Gastrocnemius medialis (tissue), 4 donors: ENCODE measurements at regions not wholly inside any gene's neighbourhood (a gene's known extent, or its start where the extent isn't known, plus 50 kb on each side); places are given as distances from the start of the nearest gene placed in this dataset.

Experiments used
- ATAC-seq, 2 donors: fragments of 150-250 bp; one replicate each; pipeline ENCODE4 v1.9.1; 2016
- DNase-seq, 2 donors: peaks; one replicate each; pipeline ENCODE4 v3.0.0-alpha.2; 2019
- H3K27ac ChIP-seq, 4 donors: fragments of 200-600 bp; sonication (generic); 1 replicate in 1 of 4; 2 replicates in 3 of 4; pipeline ENCODE4 v1.5.1; 2016 to 2018; ENCODE audit warnings: mild to moderate bottlenecking in 2 of 4, moderate library complexity in 1 of 4
- H3K27me3 ChIP-seq, 3 donors: fragments of 200-600 bp; sonication (generic) in 2 of 3; 1 replicate in 1 of 3; 2 replicates in 2 of 3; pipeline versions ENCODE4 v1.5.1 to v1.6.0; 2016 to 2019; ENCODE audit warnings: mild to moderate bottlenecking in 1 of 3, moderate library complexity in 1 of 3
- H3K36me3 ChIP-seq, 2 donors: fragments of 200-600 bp; sonication (generic) in 1 of 2; one replicate each; pipeline ENCODE4 v1.5.1; 2017 to 2018
- H3K4me1 ChIP-seq, 2 donors: fragments of 200-600 bp; sonication (generic) in 1 of 2; one replicate each; pipeline ENCODE4 v1.5.1; 2016 to 2017; ENCODE audit warnings: mild to moderate bottlenecking in 2 of 2
- H3K4me3 ChIP-seq, 4 donors: fragments of 200-600 bp; sonication (generic) in 3 of 4; 1 replicate in 1 of 4; 2 replicates in 3 of 4; pipeline ENCODE4 v1.5.1; 2016 to 2019; ENCODE audit warnings: mild to moderate bottlenecking in 2 of 4
- H3K9me3 ChIP-seq, 3 donors: fragments of 200-600 bp; sonication (generic) in 2 of 3; 1 replicate in 1 of 3; 2 replicates in 2 of 3; pipeline ENCODE4 v1.5.1; 2016 to 2019
- POLR2A ChIP-seq, 2 donors: fragments of 450-650 bp; IDR thresholded peaks; one replicate each; pipeline ENCODE4 v1.6.1; 2017; ENCODE audit warnings: antibody characterized with exemption in 2 of 2, mild to moderate bottlenecking in 2 of 2, moderate library complexity in 2 of 2
- in situ Hi-C, 4 donors: fragments of 200-750 bp; cut with MboI; loops; one replicate each; pipeline versions ENCODE4 v1.15.0 to v1.8.0; 2017; ENCODE audit warnings: low sequenced_read_pairs in 4 of 4
- intact Hi-C: fragments of 100-400 bp; cut with DNase I; formaldehyde crosslinking; loops from one replicate; pipeline ENCODE4 v1.15.1; 2023; ENCODE audit warnings: low total_unique reads
- TF ChIP-seq, protein P1 (sequence below), 5 experiments: fragments of 450-650 bp in 3 of 5; fragments of 200-600 bp in 2 of 5; sonication (generic) in 2 of 5; IDR thresholded peaks in 4 of 5; conservative IDR thresholded peaks in 1 of 5; 1 replicate in 4 of 5; 2 replicates in 1 of 5; pipeline ENCODE4 v1.5.1; 2016 to 2019; ENCODE audit warnings: antibody characterized with exemption in 5 of 5, mild to moderate bottlenecking in 3 of 5, moderate library complexity in 3 of 5

DNA sequence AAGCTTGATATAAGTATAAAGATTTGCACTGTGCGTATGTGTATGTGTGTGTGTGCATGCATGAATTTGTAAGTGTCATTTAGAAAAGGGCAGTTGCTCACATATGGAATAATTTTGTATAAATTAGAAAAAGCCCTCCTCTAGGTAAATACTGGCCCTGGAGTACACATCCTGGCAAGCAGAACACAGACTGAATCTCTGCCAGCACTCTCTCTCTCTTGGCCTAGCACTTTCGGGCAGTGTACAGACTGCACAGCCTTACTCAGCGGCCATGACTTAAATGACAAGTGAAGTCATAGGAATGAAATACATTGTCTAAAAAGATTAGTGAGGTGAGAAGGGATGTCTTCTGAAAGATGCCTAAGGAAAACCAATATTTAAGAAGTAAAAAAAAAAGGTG, 214.1 kb downstream of the RDH14 start:
- no peaks in the 10 kb centered on the region for H3K4me1 ChIP-seq
- no peak for DNase-seq
- in situ Hi-C loops (no loop called here), intact Hi-C loops (no loop called here)
- H3K4me3 ChIP-seq, result no peak overlapping the region
- no peak for ATAC-seq
- H3K36me3 ChIP-seq, result no peaks in the 10 kb centered on the region
- TF ChIP-seq, protein P1, sequence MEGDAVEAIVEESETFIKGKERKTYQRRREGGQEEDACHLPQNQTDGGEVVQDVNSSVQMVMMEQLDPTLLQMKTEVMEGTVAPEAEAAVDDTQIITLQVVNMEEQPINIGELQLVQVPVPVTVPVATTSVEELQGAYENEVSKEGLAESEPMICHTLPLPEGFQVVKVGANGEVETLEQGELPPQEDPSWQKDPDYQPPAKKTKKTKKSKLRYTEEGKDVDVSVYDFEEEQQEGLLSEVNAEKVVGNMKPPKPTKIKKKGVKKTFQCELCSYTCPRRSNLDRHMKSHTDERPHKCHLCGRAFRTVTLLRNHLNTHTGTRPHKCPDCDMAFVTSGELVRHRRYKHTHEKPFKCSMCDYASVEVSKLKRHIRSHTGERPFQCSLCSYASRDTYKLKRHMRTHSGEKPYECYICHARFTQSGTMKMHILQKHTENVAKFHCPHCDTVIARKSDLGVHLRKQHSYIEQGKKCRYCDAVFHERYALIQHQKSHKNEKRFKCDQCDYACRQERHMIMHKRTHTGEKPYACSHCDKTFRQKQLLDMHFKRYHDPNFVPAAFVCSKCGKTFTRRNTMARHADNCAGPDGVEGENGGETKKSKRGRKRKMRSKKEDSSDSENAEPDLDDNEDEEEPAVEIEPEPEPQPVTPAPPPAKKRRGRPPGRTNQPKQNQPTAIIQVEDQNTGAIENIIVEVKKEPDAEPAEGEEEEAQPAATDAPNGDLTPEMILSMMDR (IDR thresholded peaks at IDR 0.05 in 4 of 5, conservative IDR thresholded peaks at IDR 0.05 in 1 of 5), result no peak
- TF ChIP-seq POLR2A (IDR thresholded peaks at IDR 0.05), result no peak
- no peaks in the 10 kb centered on the region for H3K9me3 ChIP-seq
- H3K27ac ChIP-seq, result no peak overlapping the region
- H3K27me3 ChIP-seq, result no peaks in the 10 kb centered on the region

DNA sequence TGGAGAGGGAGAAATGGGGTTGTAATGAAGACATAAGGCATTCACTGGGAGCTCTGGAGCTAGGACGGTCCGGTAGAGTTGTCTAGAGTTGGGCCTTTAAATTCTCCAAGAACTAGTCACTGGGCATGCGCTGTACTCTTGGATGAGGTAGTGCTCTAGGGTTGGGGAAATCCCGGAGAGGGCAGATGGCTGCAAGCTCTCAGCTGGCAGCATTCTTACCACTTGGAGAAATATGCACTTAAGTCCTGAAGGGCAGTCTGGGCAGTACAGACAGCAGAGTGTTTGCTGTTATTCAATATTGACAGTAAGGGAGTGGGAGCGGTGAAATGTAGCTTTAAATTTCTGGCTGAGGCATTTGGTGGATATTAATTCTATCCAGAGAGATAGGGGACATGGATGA, 214.6 kb downstream of the RDH14 start:
- no peaks in the 10 kb centered on the region for H3K9me3 ChIP-seq
- ATAC-seq (no peak), DNase-seq (no peak)
- no peaks in the 10 kb centered on the region for H3K27me3 ChIP-seq
- no peak overlapping the region for H3K4me3 ChIP-seq
- intact Hi-C loops (no loop called here), in situ Hi-C loops (no loop called here)
- no peak for TF ChIP-seq POLR2A (IDR thresholded peaks at IDR 0.05)
- TF ChIP-seq, protein P1 (IDR thresholded peaks at IDR 0.05 in 4 of 5, conservative IDR thresholded peaks at IDR 0.05 in 1 of 5), result no peak
- H3K4me1 ChIP-seq, result no peaks in the 10 kb centered on the region
- no peak overlapping the region for H3K27ac ChIP-seq
- H3K36me3 ChIP-seq, result no peaks in the 10 kb centered on the region

DNA sequence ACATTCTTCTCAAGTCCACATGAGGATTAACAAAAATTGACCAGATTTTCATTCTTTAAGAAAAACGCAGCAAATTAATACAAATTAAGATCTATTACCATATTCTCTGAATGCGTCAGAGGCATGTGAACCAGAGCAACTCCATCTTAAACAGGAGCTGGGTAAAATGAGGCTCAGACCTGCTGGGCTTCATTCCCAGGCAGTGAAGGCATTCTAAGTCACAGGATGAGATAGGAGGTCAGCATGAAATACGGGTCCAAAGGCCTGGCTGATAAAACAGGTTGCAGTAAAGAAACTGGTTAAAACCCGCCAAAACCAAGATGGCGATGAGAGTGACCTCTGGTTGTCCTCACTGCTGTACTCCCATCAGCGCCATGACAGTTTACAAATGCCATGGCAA, 217.6 kb downstream of the RDH14 start:
- H3K27me3 ChIP-seq, result no peaks in the 10 kb centered on the region
- intact Hi-C loops (no loop called here), in situ Hi-C loops (no loop called here)
- no peak overlapping the region for H3K4me3 ChIP-seq
- DNase-seq (no peak), ATAC-seq (no peak)
- H3K9me3 ChIP-seq, result no peaks in the 10 kb centered on the region
- H3K27ac ChIP-seq, result no peak overlapping the region
- no peaks in the 10 kb centered on the region for H3K4me1 ChIP-seq
- no peak for TF ChIP-seq POLR2A (IDR thresholded peaks at IDR 0.05)
- TF ChIP-seq, protein P1 (IDR thresholded peaks at IDR 0.05 in 4 of 5, conservative IDR thresholded peaks at IDR 0.05 in 1 of 5), result no peak
- no peaks in the 10 kb centered on the region for H3K36me3 ChIP-seq

DNA sequence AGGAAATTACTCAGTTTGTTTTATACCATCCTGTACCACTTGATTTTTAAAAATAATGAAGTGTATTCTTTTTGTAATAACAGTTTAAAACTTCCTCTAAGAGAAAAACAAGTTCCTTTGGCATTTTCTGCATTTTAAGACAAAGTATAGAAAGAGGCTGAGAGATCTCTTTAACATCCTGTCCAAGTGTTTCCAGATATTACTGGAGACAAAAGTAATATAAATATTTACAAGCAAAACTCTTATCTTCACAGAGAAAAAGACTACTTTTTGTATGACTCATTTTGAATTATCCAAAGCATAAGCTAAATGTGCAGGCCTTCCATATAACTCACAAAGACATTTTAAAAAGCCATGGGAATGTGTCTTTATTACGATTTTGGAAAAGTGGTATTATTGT, 221.1 kb downstream of the RDH14 start:
- H3K27me3 ChIP-seq, result no peaks in the 10 kb centered on the region
- no peaks in the 10 kb centered on the region for H3K9me3 ChIP-seq
- H3K27ac ChIP-seq, result no peak overlapping the region
- ATAC-seq (no peak), DNase-seq (no peak)
- no peaks in the 10 kb centered on the region for H3K36me3 ChIP-seq
- H3K4me3 ChIP-seq, result no peak overlapping the region
- in situ Hi-C loops (no loop called here), intact Hi-C loops (no loop called here)
- H3K4me1 ChIP-seq, result no peaks in the 10 kb centered on the region
- TF ChIP-seq, protein P1 (IDR thresholded peaks at IDR 0.05 in 4 of 5, conservative IDR thresholded peaks at IDR 0.05 in 1 of 5), result no peak
- no peak for TF ChIP-seq POLR2A (IDR thresholded peaks at IDR 0.05)

DNA sequence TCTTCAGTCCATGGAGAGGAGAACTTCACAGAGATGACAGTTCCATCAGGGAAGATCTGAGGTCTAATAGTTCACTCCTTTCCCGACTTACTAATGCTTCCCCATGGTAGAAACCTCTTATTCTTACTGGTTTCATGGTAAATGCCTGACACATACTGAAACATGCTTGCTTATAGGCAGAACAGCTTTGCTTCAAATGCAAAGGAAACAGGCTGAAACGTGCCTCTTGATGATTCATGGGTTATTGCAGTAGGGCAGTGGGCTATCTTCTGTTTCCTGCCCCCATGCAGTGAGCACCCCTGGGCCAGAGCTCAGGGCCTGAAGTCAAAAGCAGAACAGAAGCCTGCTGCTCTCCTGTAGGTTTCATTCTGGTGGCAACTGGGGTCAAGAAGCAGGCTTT, 223.5 kb downstream of the RDH14 start:
- no peaks in the 10 kb centered on the region for H3K4me1 ChIP-seq
- no peaks in the 10 kb centered on the region for H3K9me3 ChIP-seq
- intact Hi-C loops, result no loop called here
- in situ Hi-C loops, result no loop called here
- TF ChIP-seq, protein P1 (IDR thresholded peaks at IDR 0.05 in 4 of 5, conservative IDR thresholded peaks at IDR 0.05 in 1 of 5), result no peak
- no peak for TF ChIP-seq POLR2A (IDR thresholded peaks at IDR 0.05)
- H3K36me3 ChIP-seq, result no peaks in the 10 kb centered on the region
- H3K4me3 ChIP-seq, result no peak overlapping the region
- no peak for ATAC-seq
- H3K27ac ChIP-seq, result no peak overlapping the region
- H3K27me3 ChIP-seq, result no peaks in the 10 kb centered on the region
- DNase-seq, result no peak
